HG03460 (cell line): ENCODE measurements at regions not wholly inside any gene's neighbourhood (a gene's known extent, or its start where the extent isn't known, plus 50 kb on each side); places are given as distances from the start of the nearest gene placed in this dataset.

Experiments used
- ATAC-seq: cut with Tn5 transposase; IDR thresholded peaks from one replicate; pipeline ENCODE4 v1.9.1; 2021; ENCODE audit not compliant: unreplicated experiment

- ATAC-seq = no peak
These were observed 189.1 kb downstream of the PCDH18 start for GRCh38 chr4:137343221-137343620.

DNA sequence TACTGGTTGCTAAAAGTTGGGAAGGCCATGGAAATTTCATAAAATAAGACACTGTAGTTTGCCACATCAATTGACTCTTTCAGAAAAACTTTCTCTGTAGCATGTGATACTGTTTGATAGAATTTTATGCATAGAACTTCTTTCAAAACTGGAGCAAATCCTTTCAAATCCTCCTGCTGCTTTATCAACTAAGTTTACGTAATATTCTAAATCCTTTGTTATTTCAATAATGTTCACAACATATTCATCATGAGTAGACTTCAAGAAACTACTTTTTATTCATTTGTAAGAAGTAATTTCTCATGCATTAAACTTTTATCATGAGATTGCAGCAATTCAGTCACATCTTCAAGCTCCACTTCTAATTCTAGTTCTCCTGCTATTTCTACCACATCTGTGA is 199.3 kb downstream of the PCDH18 start:
- ATAC-seq = no peak

DNA sequence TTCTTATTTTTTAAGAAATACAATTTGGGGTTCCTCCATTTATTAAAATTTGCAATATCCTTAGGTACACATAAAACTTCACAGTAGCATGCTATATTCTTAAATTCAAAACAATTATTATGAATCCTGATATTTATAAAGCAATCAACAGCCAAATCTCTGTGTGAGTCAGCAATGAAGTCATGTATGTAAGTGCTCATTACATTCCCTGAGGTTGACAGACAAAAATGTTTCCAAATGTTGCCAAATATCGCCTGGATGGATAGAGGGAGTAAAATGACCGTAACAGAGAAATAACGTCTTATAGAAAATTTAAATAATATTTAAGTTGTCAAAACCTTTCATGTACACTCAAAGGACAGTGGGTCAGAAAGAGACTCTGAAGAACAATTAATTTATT is 220.0 kb downstream of the PCDH18 start:
- no peak for ATAC-seq

GRCh38 chr4:137310593-137311490 is 221.5 kb downstream of the PCDH18 start:
- no peak for ATAC-seq

GRCh38 chr4:137310166-137310565 is 222.1 kb downstream of the PCDH18 start:
- ATAC-seq = no peak

DNA sequence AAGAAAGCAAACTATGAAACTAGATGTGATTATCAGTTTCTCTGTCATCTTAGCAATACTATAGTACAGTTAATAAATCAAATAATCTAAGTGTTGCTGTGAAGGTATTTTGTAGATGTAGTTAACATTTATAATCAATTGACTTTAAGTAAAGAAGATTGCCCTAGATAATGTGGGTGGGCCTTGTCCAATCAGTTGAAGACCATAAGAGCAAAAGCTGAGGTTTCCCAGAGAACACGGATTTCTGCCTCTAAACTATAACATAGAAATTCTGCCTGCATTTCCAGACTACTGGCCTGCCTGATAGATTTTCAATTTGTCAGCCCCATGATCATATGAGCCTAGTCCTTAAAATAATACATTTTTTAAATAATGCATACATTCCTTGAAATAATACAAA is 222.9 kb downstream of the PCDH18 start:
- no peak for ATAC-seq

GRCh38 chr4:137307806-137308205 is 224.5 kb downstream of the PCDH18 start:
- no peak for ATAC-seq

GRCh38 chr4:137300776-137301175 is 231.5 kb downstream of the PCDH18 start:
- no peak for ATAC-seq

GRCh38 chr4:137299281-137299680 is 233.0 kb downstream of the PCDH18 start:
- ATAC-seq = no peak

DNA sequence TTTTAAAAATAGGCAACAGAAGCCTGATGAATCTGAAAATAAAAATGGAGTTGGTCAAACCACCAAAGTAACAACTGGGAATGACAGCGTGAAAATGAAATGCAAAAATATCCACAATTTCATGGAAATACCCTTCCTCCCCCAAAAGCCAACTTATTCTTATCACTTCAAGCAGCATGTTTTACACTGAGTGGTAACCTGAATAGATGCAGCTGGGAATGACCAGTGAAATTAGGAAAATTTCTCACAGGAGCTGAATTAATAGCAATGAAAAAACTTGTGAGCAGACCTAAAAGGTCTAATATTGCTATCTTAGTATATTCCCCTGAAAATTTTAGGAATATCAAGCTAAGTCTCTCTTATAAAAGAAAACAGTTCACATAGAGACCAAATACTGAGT is 239.0 kb downstream of the PCDH18 start:
- no peak for ATAC-seq

DNA sequence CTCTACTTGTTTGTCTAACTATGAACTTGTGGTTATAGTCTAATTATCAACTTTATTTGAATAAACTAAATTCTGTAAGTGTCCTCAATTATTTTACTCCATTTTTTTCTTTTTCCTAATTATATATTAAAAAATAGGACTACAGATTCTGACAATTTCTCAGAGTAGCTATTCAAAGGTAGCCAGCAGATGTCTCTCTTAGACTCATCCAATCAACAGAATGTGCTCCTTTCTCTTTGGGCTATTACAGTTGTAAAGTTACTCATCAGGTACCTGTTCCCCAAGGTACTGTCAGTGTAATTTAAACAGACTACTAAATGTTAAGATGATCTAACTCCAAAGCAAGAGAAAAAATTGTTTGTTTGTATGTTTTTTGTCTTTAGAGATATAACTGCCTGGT is 248.6 kb downstream of the PCDH18 start:
- ATAC-seq = no peak

DNA sequence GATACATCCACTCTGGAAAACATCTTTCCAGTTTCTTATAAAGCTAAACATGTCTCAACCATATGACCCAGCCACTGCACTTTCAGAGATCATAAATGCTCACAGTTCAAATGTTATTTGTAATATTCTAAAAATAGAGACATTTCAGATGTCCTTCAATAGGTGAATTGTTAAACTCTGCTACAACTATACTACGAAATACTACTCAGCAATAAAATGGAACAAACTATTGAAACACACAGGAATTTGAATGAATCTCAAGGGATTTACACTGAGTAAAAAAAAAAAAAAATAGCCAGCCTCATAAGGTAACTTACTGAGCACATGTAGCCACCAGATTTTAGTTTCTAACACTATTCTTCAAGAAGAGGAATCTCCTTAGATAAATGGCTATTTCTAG is 253.9 kb downstream of the PCDH18 start:
- ATAC-seq = no peak

GRCh38 chr4:137274404-137274803 is 257.9 kb downstream of the PCDH18 start:
- ATAC-seq = no peak

DNA sequence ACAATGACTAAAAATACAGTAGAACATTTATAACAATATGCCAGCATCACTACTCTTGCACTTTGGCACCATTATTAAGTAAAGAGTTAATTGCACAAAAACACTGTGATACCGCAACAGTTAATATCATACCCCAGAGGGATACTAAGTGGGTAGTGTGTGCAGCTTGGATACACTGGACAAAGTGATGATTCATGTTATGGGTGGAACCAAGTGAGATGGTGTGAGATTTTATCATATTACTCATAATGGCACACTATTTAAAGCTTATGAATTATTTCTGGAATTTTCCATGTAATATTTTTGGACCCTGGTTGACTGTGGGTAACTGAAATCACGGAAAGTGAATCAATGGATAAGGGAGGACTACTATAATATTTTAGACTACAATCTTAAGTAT is 265.3 kb downstream of the PCDH18 start:
- no peak for ATAC-seq

DNA sequence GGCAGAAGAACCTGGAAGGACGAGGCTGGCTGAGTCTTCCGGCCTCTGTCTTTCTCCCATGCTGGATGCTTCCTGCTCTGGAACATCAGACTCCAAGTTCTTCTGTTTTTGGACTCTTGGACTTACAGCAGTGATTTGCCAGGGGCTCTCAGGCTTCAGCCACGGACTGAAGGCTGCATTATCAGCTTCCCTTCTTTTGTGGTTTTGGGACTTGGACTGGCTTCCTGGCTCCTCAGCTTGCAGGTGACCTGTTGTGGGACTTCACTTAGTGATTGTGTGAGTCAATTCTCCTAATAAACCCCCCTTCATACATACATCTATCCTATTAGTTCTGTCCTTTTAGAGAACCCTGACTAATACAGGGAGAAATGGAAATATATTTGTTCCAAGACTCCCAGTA is 265.8 kb downstream of the PCDH18 start:
- no peak for ATAC-seq

DNA sequence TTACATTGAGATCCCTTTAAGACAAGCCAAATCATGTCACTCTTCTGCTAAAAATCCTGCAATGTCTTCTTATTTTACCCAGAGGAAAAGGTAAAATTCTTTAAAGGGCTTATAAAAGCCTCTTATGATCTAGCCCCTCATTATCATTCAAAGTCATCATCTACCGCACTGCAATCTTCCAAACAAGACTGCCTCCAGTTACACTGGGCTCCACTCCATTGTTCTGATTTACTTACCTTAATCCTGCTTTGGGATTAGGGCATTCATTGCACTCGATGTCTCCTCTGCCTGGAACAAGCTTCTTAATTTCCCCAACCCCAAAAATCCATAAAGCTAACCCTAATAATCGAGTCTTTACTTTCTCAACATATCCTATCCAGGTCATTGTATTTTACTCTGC is 269.1 kb downstream of the PCDH18 start:
- ATAC-seq = no peak

DNA sequence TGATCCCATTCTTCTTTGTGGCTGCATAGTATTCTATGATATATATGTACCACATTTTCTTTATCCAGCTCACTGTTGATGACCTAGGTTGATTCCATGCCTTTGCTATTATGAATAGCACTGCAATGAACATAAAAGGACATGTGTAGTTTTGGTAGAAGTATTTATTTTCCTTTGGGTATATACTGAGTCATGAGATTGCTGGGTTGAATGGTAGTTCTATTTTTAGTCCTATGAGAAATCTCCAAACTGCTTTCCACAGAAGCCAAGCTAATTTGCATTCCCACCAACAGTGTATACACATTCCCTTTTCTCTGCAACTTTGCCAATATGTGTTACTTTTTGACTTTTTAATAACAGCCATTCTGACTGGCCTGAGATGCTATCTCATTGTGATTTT is 278.3 kb downstream of the PCDH18 start:
- ATAC-seq = no peak

- ATAC-seq = no peak
These were observed 283.2 kb downstream of the PCDH18 start for GRCh38 chr4:137249112-137249511.

GRCh38 chr4:137238456-137239162 is 293.7 kb downstream of the PCDH18 start:
- ATAC-seq = no peak

GRCh38 chr4:137226900-137227299 is 305.4 kb downstream of the PCDH18 start:
- ATAC-seq = no peak

GRCh38 chr4:137226221-137226620 is 306.1 kb downstream of the PCDH18 start:
- no peak for ATAC-seq

DNA sequence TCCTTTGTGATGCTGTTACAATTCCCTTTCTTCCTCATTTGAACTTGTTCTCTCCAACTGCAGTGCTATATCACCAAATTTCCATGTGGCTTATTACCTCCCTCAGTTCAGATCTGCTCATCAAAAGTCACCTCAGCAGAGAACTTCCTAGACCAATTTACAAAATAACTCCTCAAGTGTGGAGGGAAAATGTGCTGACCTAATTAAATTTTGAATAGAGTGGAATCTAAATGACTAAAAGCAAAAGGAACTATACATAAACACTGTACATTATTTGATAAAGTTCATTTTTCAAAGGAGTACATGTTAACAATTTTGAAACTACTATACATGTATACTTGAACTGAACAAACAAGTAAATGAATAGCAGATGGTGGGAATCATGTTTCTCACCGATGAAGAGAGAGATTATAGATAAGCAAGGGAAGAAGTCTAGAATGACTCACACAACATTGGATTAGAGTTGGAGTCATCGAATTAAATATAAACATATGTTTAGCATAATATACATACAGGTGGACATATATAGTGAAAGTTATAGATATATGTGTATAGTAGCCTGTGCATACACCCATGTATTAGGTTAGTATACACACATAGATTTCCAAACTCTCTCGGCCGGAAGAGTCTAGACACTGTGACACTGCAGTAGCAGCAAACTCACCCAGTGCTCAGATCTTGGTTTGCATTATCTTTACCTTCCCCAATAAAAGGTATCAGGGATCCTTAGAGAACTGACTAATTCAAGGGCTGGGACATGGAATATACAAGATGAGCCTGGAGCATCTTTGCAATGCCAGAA is 318.7 kb downstream of the PCDH18 start:
- no peak for ATAC-seq
